OCI-LY3 (cell line): ENCODE measurements at regions not wholly inside any gene's neighbourhood (a gene's known extent, or its start where the extent isn't known, plus 50 kb on each side); places are given as distances from the start of the nearest gene placed in this dataset.

Experiments used
- H2AFZ ChIP-seq: fragments of 200-600, 300-600 bp; shearing (Covaris generic); 2 replicates; pipeline ENCODE4 v1.6.0; 2014; ENCODE audit warnings: antibody characterized with exemption, low read depth, low read length
- H3K27ac ChIP-seq: fragments of 200-600, 300-600 bp; sonication (generic); 2 replicates; pipeline ENCODE4 v1.5.1; 2014; ENCODE audit warnings: mild to moderate bottlenecking, low read length, moderate library complexity, mixed read lengths
- H3K27me3 ChIP-seq: fragments of 200-600, 300-600 bp; sonication (generic); 2 replicates; pipeline ENCODE4 v1.6.1; 2014; ENCODE audit warnings: low read depth, low read length, mixed read lengths
- H3K36me3 ChIP-seq: fragments of 200-600, 300-600 bp; sonication (generic); replicated peaks from 2 replicates; pipeline ENCODE3; 2014; ENCODE audit warnings: low read depth, low read length, mixed read lengths
- H3K4me1 ChIP-seq: fragments of 300-600, 200-600 bp; sonication (generic); 2 replicates; pipeline ENCODE4 v1.6.1; 2014; ENCODE audit warnings: low read length, mixed read lengths
- H3K4me2 ChIP-seq: fragments of 200-600, 300-600 bp; sonication (generic); 2 replicates; pipeline ENCODE4 v1.6.1; 2014; ENCODE audit warnings: low read length, mixed read lengths
- H3K4me3 ChIP-seq: fragments of 300-600, 200-600 bp; sonication (generic); 2 replicates; pipeline ENCODE4 v1.5.1; 2014; ENCODE audit warnings: antibody characterized with exemption, mild to moderate bottlenecking, low read length, moderate library complexity
- H3K79me2 ChIP-seq: fragments of 300-600, 200-600 bp; shearing (Covaris generic); 2 replicates; pipeline ENCODE4 v1.6.1; 2014; ENCODE audit warnings: mild to moderate bottlenecking, low read length, mixed read lengths
- H3K9ac ChIP-seq: fragments of 300-600, 200-600 bp; shearing (Covaris generic); 2 replicates; pipeline ENCODE4 v1.6.0; 2014; ENCODE audit warnings: mild to moderate bottlenecking, low read length, moderate library complexity
- H3K9me3 ChIP-seq: fragments of 200-600, 300-600 bp; shearing (Covaris generic); 2 replicates; pipeline ENCODE4 v1.6.1; 2014; ENCODE audit warnings: low read length, mixed read lengths; ENCODE audit not compliant: insufficient read depth
- H4K20me1 ChIP-seq: fragments of 200-600, 300-600 bp; sonication (generic); 2 replicates; pipeline ENCODE4 v1.6.1; 2016; ENCODE audit warnings: low read length, mixed read lengths; ENCODE audit not compliant: insufficient read depth
- CTCF ChIP-seq: fragments of 200-600, 300-600 bp; sonication (generic); IDR thresholded peaks from 2 replicates; pipeline ENCODE4 v1.5.1; 2014; ENCODE audit warnings: antibody characterized with exemption, low read length, low read depth
- EZH2phosphoT487 ChIP-seq: fragments of 200-600 bp; shearing (Covaris generic); IDR thresholded peaks from 2 replicates; pipeline ENCODE4 v1.6.1; 2018; ENCODE audit warnings: antibody characterized with exemption, mixed run types, low read depth

DNA sequence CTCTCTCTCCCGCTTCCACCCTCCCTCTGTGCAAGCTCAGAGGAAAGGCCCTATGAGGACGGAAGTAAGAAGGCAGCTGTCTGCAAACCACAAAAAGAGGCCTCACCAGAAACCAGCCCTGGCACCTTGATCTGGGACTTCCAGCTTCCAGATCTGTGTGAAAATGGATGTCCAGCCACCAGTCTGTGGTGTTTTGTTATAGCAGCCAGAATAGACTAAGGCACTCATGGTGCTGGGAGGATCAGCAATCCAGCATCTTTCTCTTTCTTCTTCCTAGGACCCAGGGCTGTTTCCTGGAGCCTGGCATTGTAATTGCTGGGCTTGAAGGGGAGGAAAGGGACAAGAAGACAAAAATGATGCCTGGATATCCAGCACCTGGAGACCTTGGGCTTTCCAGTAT, 122.5 kb downstream of the SOCS6 start:
- Histone ChIP-seq H3K36me3 (no peaks in the 10 kb centered on the region), H4K20me1 (no peaks in the 10 kb centered on the region), H3K4me2 (no peak overlapping the region), H3K9me3 (no peaks in the 10 kb centered on the region), H3K4me1 (peaks cover 6% of the 10 kb centered on the region), H3K27me3 (0 out of 2 replicates have a peak, but pooled peaks cover 3% of the 10 kb centered on the region), H2AFZ (no peak overlapping the region), H3K79me2 (no peaks in the 10 kb centered on the region), H3K9ac (no peak overlapping the region), H3K27ac (no peak overlapping the region), H3K4me3 (no peak overlapping the region)
- TF ChIP-seq EZH2phosphoT487 (no peak), CTCF (no peak)

DNA sequence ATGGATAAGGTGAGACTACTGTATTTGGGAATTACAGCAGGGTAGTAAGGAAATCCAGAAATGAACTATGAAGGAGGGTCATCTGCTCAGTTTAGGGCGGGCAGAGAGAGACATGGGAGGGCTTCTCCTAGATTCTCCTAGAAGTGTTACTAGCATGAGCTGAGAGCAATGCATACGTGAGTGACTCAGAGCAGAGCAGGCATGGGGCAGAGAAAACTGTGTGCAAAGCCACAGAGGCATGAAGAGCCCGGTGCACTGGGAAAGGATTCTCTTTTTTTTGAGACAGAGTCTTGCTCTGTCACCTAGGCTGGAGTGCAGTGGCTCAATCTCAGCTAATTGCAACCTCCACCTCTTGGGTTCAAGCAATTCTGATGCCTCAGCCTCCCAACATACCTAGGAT, 116.2 kb downstream of the SOCS6 start:
- H3K27me3 ChIP-seq: no peaks in the 10 kb centered on the region
- TF ChIP-seq EZH2phosphoT487 (no peak), CTCF (no peak)
- no peaks in the 10 kb centered on the region for H3K79me2 ChIP-seq
- H3K4me1 ChIP-seq: no peaks in the 10 kb centered on the region
- H3K9me3 ChIP-seq: no peaks in the 10 kb centered on the region
- no peak overlapping the region for H3K4me2 ChIP-seq
- H2AFZ ChIP-seq: no peak overlapping the region
- no peak overlapping the region for H3K4me3 ChIP-seq
- no peaks in the 10 kb centered on the region for H4K20me1 ChIP-seq
- H3K9ac ChIP-seq: no peak overlapping the region
- no peaks in the 10 kb centered on the region for H3K36me3 ChIP-seq
- H3K27ac ChIP-seq: no peak overlapping the region

- Histone ChIP-seq H4K20me1 (no peaks in the 10 kb centered on the region), H2AFZ (no peak overlapping the region), H3K27me3 (no peaks in the 10 kb centered on the region), H3K4me2 (no peak overlapping the region), H3K27ac (no peak overlapping the region), H3K36me3 (no peaks in the 10 kb centered on the region), H3K79me2 (no peaks in the 10 kb centered on the region), H3K9ac (no peak overlapping the region), H3K4me3 (no peak overlapping the region), H3K9me3 (no peaks in the 10 kb centered on the region), H3K4me1 (peaks cover 15% of the 10 kb centered on the region)
- no peak for TF ChIP-seq EZH2phosphoT487
- TF ChIP-seq CTCF: no peak
Measured at GRCh38 chr18:70400476-70400875, 111.6 kb downstream of the SOCS6 start.

DNA sequence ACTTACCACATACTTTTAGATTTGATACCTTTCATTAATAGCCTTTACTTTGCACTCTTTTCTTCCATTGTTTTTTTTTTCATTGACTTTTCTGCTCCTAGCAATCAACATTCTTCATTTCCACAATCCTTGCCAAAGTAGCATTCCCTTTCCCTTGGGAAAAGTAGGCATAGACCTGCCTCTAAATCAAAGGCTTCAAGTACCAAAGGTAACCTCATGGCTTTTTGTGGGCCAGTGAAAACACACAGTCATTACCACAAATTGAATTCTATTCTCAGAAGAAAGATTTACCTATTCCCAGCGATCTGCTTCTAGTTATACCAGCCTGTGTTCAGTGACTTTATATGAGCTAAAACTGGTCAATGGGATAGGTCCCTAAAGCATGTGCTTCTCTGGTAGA, 109.2 kb downstream of the SOCS6 start:
- H3K4me2 ChIP-seq: no peak overlapping the region
- H3K27ac ChIP-seq: no peak overlapping the region
- no peak for TF ChIP-seq CTCF
- TF ChIP-seq EZH2phosphoT487: no peak
- H3K79me2 ChIP-seq: no peaks in the 10 kb centered on the region
- H3K9me3 ChIP-seq: no peaks in the 10 kb centered on the region
- H3K4me1 ChIP-seq: peaks cover 15% of the 10 kb centered on the region
- H3K4me3 ChIP-seq: no peak overlapping the region
- no peaks in the 10 kb centered on the region for H3K27me3 ChIP-seq
- no peaks in the 10 kb centered on the region for H4K20me1 ChIP-seq
- no peak overlapping the region for H2AFZ ChIP-seq
- H3K9ac ChIP-seq: no peak overlapping the region
- H3K36me3 ChIP-seq: no peaks in the 10 kb centered on the region
